GM13976 (cell line): ENCODE measurements at regions not wholly inside any gene's neighbourhood (a gene's known extent, or its start where the extent isn't known, plus 50 kb on each side); places are given as distances from the start of the nearest gene placed in this dataset.

Experiments used
- DNase-seq: peaks from one replicate; pipeline ENCODE4 v3.0.0; 2012; ENCODE audit warnings: low spot score
- in situ Hi-C: fragments of 300-500 bp; cut with MboI; formaldehyde crosslinking; loops from one replicate; pipeline ENCODE4 v1.12.0; 2022; ENCODE audit warnings: low sequenced_read_pairs, mixed read lengths, inconsistent platforms; ENCODE audit not compliant: unreplicated experiment
- TF ChIP-seq, protein P1 (sequence below): IDR thresholded peaks from 2 replicates; pipeline ENCODE4 v1.5.1; 2012; ENCODE audit warnings: borderline replicate concordance, mild to moderate bottlenecking; ENCODE audit not compliant: insufficient read depth; ENCODE audit errors: extremely low read depth, missing control alignments, control extremely low read depth

- no peak for DNase-seq
- TF ChIP-seq, protein P1, sequence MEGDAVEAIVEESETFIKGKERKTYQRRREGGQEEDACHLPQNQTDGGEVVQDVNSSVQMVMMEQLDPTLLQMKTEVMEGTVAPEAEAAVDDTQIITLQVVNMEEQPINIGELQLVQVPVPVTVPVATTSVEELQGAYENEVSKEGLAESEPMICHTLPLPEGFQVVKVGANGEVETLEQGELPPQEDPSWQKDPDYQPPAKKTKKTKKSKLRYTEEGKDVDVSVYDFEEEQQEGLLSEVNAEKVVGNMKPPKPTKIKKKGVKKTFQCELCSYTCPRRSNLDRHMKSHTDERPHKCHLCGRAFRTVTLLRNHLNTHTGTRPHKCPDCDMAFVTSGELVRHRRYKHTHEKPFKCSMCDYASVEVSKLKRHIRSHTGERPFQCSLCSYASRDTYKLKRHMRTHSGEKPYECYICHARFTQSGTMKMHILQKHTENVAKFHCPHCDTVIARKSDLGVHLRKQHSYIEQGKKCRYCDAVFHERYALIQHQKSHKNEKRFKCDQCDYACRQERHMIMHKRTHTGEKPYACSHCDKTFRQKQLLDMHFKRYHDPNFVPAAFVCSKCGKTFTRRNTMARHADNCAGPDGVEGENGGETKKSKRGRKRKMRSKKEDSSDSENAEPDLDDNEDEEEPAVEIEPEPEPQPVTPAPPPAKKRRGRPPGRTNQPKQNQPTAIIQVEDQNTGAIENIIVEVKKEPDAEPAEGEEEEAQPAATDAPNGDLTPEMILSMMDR, result no peak
- in situ Hi-C loops, result no loop called here
Observed at GRCh38 chr20:23282111-23282510, 68.5 kb upstream of the NXT1 start.

GRCh38 chr20:23279836-23280235 lies 70.8 kb upstream of the NXT1 start:
- no peak for DNase-seq
- TF ChIP-seq, protein P1, result no peak
- in situ Hi-C loops, result no loop called here

DNA sequence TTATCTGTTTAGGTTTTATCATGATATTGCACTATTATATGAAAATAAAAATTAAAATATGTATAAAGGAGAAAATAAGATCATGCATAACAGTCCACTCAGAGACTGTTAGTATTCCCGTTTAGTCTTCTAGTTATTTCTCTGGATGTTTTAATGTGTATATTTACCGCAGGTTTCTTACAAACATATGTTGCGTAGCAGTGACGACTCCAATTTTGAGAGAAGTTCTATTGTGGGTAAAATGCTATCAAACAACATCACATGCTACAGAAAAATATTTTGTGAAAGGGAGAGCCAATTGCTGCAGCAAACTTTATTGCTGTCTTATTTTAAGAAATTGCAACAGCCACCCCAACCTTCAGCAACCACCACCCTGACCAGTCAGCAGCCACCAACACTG lies 72.4 kb upstream of the NXT1 start:
- DNase-seq, result no peak
- TF ChIP-seq, protein P1, result no peak
- in situ Hi-C loops, result no loop called here

- no peak for DNase-seq
- TF ChIP-seq, protein P1, result no peak
- in situ Hi-C loops, result no loop called here
Observed at GRCh38 chr20:23277316-23277715, 73.3 kb upstream of the NXT1 start.

DNA sequence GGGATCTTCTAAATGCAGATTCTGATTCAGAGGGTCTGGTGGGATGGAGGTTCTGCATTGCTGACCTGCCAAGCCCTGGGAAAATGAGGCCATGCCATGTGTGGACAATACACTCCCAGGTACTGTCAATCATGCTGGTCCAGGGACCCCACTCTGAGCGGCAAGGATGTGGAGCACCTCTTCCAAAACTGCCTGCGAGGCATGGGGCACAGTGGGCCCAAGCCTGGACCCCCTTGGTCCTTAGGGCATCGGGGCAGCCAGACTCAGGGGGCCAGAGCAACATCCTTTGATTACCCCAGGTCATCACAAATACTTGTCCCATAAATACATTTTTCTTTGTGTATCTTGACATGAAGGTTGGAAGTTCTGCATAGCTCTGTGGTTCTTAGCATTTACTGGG lies 76.8 kb upstream of the NXT1 start:
- in situ Hi-C loops, result no loop called here
- TF ChIP-seq, protein P1, result no peak
- no peak for DNase-seq

DNA sequence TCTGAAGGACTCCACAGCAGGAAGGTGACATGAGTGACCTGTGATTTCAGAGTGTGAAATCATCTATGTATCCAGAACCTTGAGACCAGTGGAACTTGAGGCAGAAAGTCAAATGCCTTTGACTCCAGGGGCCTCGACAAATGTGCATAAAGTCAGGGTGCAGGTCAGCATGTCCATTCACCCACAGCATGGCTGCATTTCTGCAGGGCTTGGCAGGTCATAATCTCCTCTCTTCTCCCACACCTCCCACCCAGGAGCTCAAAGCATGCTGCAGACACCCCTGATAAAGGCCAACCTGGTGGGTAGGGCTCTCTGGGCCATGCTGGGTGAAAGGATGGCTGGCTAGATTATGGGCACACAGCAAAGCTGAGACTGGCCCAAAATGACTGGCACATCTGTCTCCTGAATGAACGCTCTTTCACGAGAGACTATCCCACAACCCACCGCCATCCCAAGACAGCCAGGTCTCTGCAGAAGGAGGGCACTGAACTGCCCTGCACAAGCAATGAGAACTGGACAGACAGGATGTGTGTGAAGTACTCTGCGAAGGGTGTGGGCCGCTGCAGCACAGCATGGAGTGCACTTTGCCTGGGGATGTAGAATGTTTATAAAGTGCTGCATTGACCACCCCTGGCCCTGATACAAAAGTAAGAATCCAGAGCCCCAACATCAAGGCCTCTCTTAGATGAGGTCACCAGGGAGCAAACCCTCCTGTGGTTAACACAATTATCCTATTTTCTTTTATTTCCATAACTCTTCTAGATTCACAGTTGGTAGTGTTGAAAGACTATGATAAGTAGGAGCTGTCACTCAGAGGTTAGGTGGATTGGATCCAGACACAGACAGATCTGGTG lies 78.2 kb upstream of the NXT1 start:
- TF ChIP-seq, protein P1, result no peak
- in situ Hi-C loops, result no loop called here
- no peak for DNase-seq

- in situ Hi-C loops, result no loop called here
- TF ChIP-seq, protein P1, result no peak
- no peak for DNase-seq
Observed at GRCh38 chr20:23270382-23270911, 80.1 kb upstream of the NXT1 start.
